DOHH2 (cell line): ENCODE measurements at regions not wholly inside any gene's neighbourhood (a gene's known extent, or its start where the extent isn't known, plus 50 kb on each side); places are given as distances from the start of the nearest gene placed in this dataset.

Experiments used
- CTCF ChIP-seq: fragments of 200-600 bp; sonication (generic); IDR thresholded peaks from one replicate; pipeline ENCODE4 v1.5.1; 2014; ENCODE audit warnings: antibody characterized with exemption, mild to moderate bottlenecking, low read depth, low read length; ENCODE audit not compliant: poor library complexity, severe bottlenecking
- EZH2phosphoT487 ChIP-seq: fragments of 200-600 bp; sonication (generic); IDR thresholded peaks from 2 replicates; pipeline ENCODE4 v1.6.1; 2017; ENCODE audit warnings: borderline replicate concordance, mild to moderate bottlenecking, antibody characterized with exemption, low read length, moderate library complexity, mixed read lengths

- no peak for TF ChIP-seq CTCF
- TF ChIP-seq EZH2phosphoT487 = no peak
Measured at GRCh38 chr2:6487765-6488164, 377.9 kb downstream of the CMPK2 start.
